ENCODE measurements at regions not wholly inside any gene's neighbourhood (a gene's known extent, or its start where the extent isn't known, plus 50 kb on each side); places are given as distances from the start of the nearest gene placed in this dataset.

DNA sequence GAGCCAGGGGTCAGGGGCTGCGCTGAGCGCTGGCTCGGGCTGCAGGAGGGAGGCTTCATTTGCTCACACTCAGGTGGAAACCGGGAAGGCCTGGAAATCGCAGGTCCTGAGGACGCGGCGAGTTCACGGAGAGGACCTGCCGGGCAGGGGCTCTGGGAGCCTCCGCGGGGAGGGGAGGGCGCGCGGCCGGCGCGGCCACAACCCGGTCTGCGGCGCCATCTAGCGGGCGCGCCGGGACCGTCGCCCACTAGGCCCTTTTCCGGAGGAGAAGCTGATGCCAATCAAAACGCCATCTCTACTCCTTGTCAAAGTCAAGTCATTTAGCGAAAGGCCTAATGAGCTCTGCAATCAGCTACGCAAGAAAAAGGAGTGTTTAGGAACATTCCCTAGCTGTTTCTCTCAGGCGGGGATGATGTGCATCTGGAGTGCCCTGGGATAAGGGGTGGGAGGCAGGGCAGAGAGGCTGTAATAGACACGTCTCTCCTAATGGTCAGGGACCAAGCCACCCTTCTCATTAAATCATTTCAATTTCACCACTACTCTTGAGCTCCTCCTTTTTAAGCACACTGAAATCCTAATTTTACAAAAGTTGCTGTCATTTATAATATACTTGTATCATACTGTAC lies 885.8 kb upstream of the TMEM132C start:
- TF ChIP-seq, protein P1, sequence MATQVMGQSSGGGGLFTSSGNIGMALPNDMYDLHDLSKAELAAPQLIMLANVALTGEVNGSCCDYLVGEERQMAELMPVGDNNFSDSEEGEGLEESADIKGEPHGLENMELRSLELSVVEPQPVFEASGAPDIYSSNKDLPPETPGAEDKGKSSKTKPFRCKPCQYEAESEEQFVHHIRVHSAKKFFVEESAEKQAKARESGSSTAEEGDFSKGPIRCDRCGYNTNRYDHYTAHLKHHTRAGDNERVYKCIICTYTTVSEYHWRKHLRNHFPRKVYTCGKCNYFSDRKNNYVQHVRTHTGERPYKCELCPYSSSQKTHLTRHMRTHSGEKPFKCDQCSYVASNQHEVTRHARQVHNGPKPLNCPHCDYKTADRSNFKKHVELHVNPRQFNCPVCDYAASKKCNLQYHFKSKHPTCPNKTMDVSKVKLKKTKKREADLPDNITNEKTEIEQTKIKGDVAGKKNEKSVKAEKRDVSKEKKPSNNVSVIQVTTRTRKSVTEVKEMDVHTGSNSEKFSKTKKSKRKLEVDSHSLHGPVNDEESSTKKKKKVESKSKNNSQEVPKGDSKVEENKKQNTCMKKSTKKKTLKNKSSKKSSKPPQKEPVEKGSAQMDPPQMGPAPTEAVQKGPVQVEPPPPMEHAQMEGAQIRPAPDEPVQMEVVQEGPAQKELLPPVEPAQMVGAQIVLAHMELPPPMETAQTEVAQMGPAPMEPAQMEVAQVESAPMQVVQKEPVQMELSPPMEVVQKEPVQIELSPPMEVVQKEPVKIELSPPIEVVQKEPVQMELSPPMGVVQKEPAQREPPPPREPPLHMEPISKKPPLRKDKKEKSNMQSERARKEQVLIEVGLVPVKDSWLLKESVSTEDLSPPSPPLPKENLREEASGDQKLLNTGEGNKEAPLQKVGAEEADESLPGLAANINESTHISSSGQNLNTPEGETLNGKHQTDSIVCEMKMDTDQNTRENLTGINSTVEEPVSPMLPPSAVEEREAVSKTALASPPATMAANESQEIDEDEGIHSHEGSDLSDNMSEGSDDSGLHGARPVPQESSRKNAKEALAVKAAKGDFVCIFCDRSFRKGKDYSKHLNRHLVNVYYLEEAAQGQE (IDR thresholded peaks at IDR 0.05; ENCODE audit: low read depth), result no peak
- no peak for TF ChIP-seq CEBPB (IDR thresholded peaks at IDR 0.05)
- TF ChIP-seq EP300 (IDR thresholded peaks at IDR 0.05; ENCODE audit: borderline replicate concordance), result no peak
- TF ChIP-seq, protein P2, sequence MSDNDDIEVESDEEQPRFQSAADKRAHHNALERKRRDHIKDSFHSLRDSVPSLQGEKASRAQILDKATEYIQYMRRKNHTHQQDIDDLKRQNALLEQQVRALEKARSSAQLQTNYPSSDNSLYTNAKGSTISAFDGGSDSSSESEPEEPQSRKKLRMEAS (IDR thresholded peaks at IDR 0.05), result no peak
